Keratinocyte (primary cell): ENCODE measurements at regions not wholly inside any gene's neighbourhood (a gene's known extent, or its start where the extent isn't known, plus 50 kb on each side); places are given as distances from the start of the nearest gene placed in this dataset.

Experiments
- DNase-seq: peaks from one replicate; pipeline ENCODE4 v3.0.0-alpha.2; 2011; ENCODE audit warnings: low read depth, missing footprints, low spot score
- FAIRE-seq: peaks from 2 replicates; lab custom pipeline; 2011; peaks lifted over from hg19 to GRCh38; lab: Jason Lieb, UNC
- H2AFZ ChIP-seq: 2 replicates; pipeline ENCODE4 v1.6.0; 2012; ENCODE audit warnings: low read length, control low read depth, inconsistent platforms; ENCODE audit not compliant: control insufficient read depth
- H3K27ac ChIP-seq: 2 replicates; pipeline ENCODE4 v1.5.1; 2011; ENCODE audit warnings: low read length; ENCODE audit not compliant: control insufficient read depth, insufficient read depth
- H3K27me3 ChIP-seq: 3 replicates; pipeline ENCODE4 v1.6.0; 2011; ENCODE audit warnings: low read length; ENCODE audit not compliant: control insufficient read depth, insufficient read depth; ENCODE audit errors: extremely low read depth
- H3K36me3 ChIP-seq, 2 experiments: 2 replicates in 1 of 2; 3 replicates in 1 of 2; pipeline ENCODE4 v1.5.1; 2011; ENCODE audit warnings: low read length in 2 of 2, mild to moderate bottlenecking in 1 of 2; ENCODE audit not compliant: control insufficient read depth in 2 of 2, insufficient read depth in 2 of 2; ENCODE audit errors: extremely low read depth in 1 of 2
- H3K4me1 ChIP-seq: 3 replicates; pipeline ENCODE4 v1.5.1; 2011; ENCODE audit warnings: low read length; ENCODE audit not compliant: control insufficient read depth, insufficient read depth; ENCODE audit errors: extremely low read depth
- H3K4me2 ChIP-seq: 3 replicates; pipeline ENCODE4 v1.6.0; 2011; ENCODE audit warnings: low read depth, low read length; ENCODE audit not compliant: control insufficient read depth, insufficient read depth; ENCODE audit errors: extremely low read depth
- H3K4me3 ChIP-seq, 3 experiments: fragments of 200-600 bp in 1 of 3; sonication (generic) in 1 of 3; 2 replicates in 2 of 3; 3 replicates in 1 of 3; pipeline ENCODE4 v1.5.1; 2011 to 2016; ENCODE audit warnings: low read length in 3 of 3, mild to moderate bottlenecking in 3 of 3, control low read depth in 2 of 3, inconsistent platforms in 1 of 3, low read depth in 1 of 3, mixed read lengths in 1 of 3, mixed run types in 1 of 3, moderate library complexity in 1 of 3; ENCODE audit not compliant: control insufficient read depth in 2 of 3, insufficient read depth in 2 of 3; ENCODE audit errors: extremely low read depth in 1 of 3
- H3K79me2 ChIP-seq: 2 replicates; pipeline ENCODE4 v1.6.0; 2012; ENCODE audit warnings: low read length; ENCODE audit not compliant: control insufficient read depth, insufficient read depth
- H3K9ac ChIP-seq: 3 replicates; pipeline ENCODE4 v1.6.0; 2011; ENCODE audit warnings: low read length; ENCODE audit not compliant: control insufficient read depth, insufficient read depth; ENCODE audit errors: extremely low read depth
- H3K9me1 ChIP-seq: 3 replicates; pipeline ENCODE4 v1.6.0; 2011; ENCODE audit warnings: low read length; ENCODE audit not compliant: control insufficient read depth, insufficient read depth; ENCODE audit errors: extremely low read depth
- H3K9me3 ChIP-seq: 2 replicates; pipeline ENCODE4 v1.5.1; 2012; ENCODE audit warnings: low read depth, low read length; ENCODE audit not compliant: control insufficient read depth
- H4K20me1 ChIP-seq: 3 replicates; pipeline ENCODE4 v1.6.0; 2011; ENCODE audit warnings: low read length; ENCODE audit not compliant: control insufficient read depth, insufficient read depth; ENCODE audit errors: extremely low read depth
- CTCF ChIP-seq, 3 experiments: IDR thresholded peaks in 1 of 3; conservative IDR thresholded peaks in 1 of 3; optimal IDR thresholded peaks in 1 of 3; 2 replicates in 2 of 3; 3 replicates in 1 of 3; pipeline versions ENCODE3 to v1.5.1; 2011; ENCODE audit warnings: low read length in 3 of 3, mild to moderate bottlenecking in 3 of 3, moderate library complexity in 2 of 3, control low read depth in 1 of 3, inconsistent platforms in 1 of 3; ENCODE audit not compliant: insufficient read depth in 2 of 3; ENCODE audit errors: extremely low read depth in 1 of 3
- EZH2 ChIP-seq: IDR thresholded peaks from one replicate; pipeline ENCODE4 v1.6.1; 2012; ENCODE audit warnings: inconsistent platforms, mild to moderate bottlenecking, low read length, moderate library complexity
- dilution Hi-C: fragments of 300-500 bp; cut with MboI; formaldehyde crosslinking; loops from one replicate; pipeline ENCODE4 v1.7.0; 2020; ENCODE audit warnings: low sequenced_read_pairs; ENCODE audit not compliant: extremely low pct_ligation_motif_present

DNA sequence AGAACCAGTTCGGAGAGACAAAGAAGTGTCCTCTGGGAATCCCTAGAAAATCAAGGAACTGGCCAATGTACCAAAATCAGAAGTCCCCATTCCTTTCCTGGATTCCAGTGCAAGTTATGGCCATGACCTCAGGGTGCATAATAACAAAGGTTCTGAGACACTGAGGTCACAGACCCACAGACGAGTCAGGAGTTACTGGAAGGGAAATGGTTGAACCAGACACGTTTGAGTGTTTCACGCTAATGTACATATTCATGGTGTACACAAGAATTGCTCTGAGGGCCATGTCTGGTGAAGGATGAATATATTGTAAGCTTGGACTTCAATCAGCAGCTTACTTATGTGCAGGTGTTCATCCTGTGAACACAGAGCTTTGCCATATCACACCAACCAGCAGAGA lies 58.6 kb upstream of the KLHL29 start:
- TF ChIP-seq CTCF (optimal IDR thresholded peaks at IDR 0.05 in 1 of 3, IDR thresholded peaks at IDR 0.05 in 1 of 3, conservative IDR thresholded peaks at IDR 0.05 in 1 of 3; ENCODE audit: extremely low read depth in 1 of 3, insufficient read depth in 2 of 3, low read length in 3 of 3) = no peak
- TF ChIP-seq EZH2 = no peak

DNA sequence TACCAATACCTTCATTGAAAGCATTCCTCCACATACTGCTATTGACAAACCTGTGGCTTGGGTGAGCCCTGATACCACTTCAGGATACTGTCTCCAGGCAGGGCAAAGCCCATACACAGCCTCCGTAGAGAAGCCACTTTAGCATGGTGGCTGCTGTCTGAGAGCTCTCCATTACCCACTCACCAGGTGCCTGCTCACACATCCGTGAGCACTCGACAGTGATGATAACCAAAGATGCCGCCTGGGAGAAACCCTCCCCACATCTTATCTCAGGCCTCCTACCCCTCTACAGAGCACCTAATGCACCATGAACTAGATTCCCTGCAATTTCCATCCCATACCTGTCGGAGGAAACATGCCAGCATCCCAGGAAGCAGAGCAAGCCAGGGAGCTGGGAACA lies 57.6 kb upstream of the KLHL29 start:
- H3K4me3 ChIP-seq = no peak overlapping the region
- H2AFZ ChIP-seq = no peak overlapping the region
- no peak for FAIRE-seq
- no peak overlapping the region for H3K9ac ChIP-seq
- no peak for DNase-seq
- no peaks in the 10 kb centered on the region for H3K79me2 ChIP-seq
- H4K20me1 ChIP-seq = no peaks in the 10 kb centered on the region
- TF ChIP-seq CTCF (optimal IDR thresholded peaks at IDR 0.05 in 1 of 3, IDR thresholded peaks at IDR 0.05 in 1 of 3, conservative IDR thresholded peaks at IDR 0.05 in 1 of 3; ENCODE audit: extremely low read depth in 1 of 3, insufficient read depth in 2 of 3, low read length in 3 of 3) (no peak), EZH2 (no peak)
- no peaks in the 10 kb centered on the region for H3K9me3 ChIP-seq
- H3K9me1 ChIP-seq = no peaks in the 10 kb centered on the region
- no peaks in the 10 kb centered on the region for H3K4me1 ChIP-seq
- H3K36me3 ChIP-seq = no peaks in the 10 kb centered on the region
- no peak overlapping the region for H3K27ac ChIP-seq
- H3K4me2 ChIP-seq = no peak overlapping the region
- peaks cover 13% of the 10 kb centered on the region for H3K27me3 ChIP-seq
- dilution Hi-C loops = no loop called here

More for the DNA sequence above, 58.6 kb upstream of the KLHL29 start:
- Histone ChIP-seq H3K4me1 (no peaks in the 10 kb centered on the region), H3K9me1 (no peaks in the 10 kb centered on the region), H3K9me3 (no peaks in the 10 kb centered on the region), H3K27me3 (peaks cover 13% of the 10 kb centered on the region), H3K36me3 (no peaks in the 10 kb centered on the region), H3K4me2 (no peak overlapping the region), H3K27ac (no peak overlapping the region), H2AFZ (no peak overlapping the region), H3K79me2 (no peaks in the 10 kb centered on the region), H3K4me3 (no peak overlapping the region), H4K20me1 (no peaks in the 10 kb centered on the region), H3K9ac (no peak overlapping the region)
- FAIRE-seq (no peak), DNase-seq (no peak)
- dilution Hi-C loops = no loop called here
